Astrocyte (in vitro differentiated cells and primary cell): ENCODE measurements at regions not wholly inside any gene's neighbourhood (a gene's known extent, or its start where the extent isn't known, plus 50 kb on each side); places are given as distances from the start of the nearest gene placed in this dataset.

Source experiments
- EZH2 ChIP-seq: IDR thresholded peaks from 2 replicates; pipeline ENCODE4 v1.6.1; 2012; ENCODE audit warnings: mild to moderate bottlenecking, low read length, inconsistent platforms; ENCODE audit not compliant: insufficient read depth
- TF ChIP-seq, protein P1 (sequence below): IDR thresholded peaks from 2 replicates; pipeline ENCODE4 v1.5.1; 2011; ENCODE audit warnings: low read depth, mild to moderate bottlenecking, inconsistent platforms, low read length, moderate library complexity; ENCODE audit not compliant: insufficient read depth

DNA sequence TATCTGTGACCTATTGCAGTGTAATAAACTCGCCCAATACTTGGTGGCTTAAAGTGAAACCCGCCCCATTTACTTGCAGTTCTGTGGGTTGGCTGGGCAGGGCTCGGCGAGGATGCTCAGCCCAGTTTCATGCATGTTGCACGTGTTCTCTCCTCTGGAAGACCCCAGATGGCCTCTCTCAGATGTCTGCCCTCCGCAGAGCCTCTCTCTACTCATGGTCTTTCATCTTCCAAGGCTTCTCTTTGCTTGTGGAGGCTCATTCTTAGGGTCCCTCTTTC, 251.4 kb downstream of the SOD2 start:
- TF ChIP-seq, protein P1, sequence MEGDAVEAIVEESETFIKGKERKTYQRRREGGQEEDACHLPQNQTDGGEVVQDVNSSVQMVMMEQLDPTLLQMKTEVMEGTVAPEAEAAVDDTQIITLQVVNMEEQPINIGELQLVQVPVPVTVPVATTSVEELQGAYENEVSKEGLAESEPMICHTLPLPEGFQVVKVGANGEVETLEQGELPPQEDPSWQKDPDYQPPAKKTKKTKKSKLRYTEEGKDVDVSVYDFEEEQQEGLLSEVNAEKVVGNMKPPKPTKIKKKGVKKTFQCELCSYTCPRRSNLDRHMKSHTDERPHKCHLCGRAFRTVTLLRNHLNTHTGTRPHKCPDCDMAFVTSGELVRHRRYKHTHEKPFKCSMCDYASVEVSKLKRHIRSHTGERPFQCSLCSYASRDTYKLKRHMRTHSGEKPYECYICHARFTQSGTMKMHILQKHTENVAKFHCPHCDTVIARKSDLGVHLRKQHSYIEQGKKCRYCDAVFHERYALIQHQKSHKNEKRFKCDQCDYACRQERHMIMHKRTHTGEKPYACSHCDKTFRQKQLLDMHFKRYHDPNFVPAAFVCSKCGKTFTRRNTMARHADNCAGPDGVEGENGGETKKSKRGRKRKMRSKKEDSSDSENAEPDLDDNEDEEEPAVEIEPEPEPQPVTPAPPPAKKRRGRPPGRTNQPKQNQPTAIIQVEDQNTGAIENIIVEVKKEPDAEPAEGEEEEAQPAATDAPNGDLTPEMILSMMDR: no peak
- TF ChIP-seq EZH2: no peak
